Prostate gland (tissue), 1 donor: ENCODE measurements at regions not wholly inside any gene's neighbourhood (a gene's known extent, or its start where the extent isn't known, plus 50 kb on each side); places are given as distances from the start of the nearest gene placed in this dataset.

Source experiments
- POLR2A ChIP-seq: fragments of 450-650 bp; IDR thresholded peaks from one replicate; pipeline ENCODE4 v1.6.1; 2016; ENCODE audit warnings: antibody characterized with exemption, mild to moderate bottlenecking
- POLR2AphosphoS5 ChIP-seq: sonication (generic); formaldehyde crosslinking; IDR thresholded peaks from one replicate; pipeline ENCODE4 v1.6.1; 2017; ENCODE audit warnings: antibody characterized with exemption

GRCh38 chr15:39260391-39260790 is 320.5 kb upstream of the THBS1 start:
- no peak for TF ChIP-seq POLR2A
- TF ChIP-seq POLR2AphosphoS5 = no peak
